RWPE1 (cell line): ENCODE measurements at regions not wholly inside any gene's neighbourhood (a gene's known extent, or its start where the extent isn't known, plus 50 kb on each side); places are given as distances from the start of the nearest gene placed in this dataset.
"Not testable (repeated sequence)": the region's sequence is repeated elsewhere in the genome, so short reads cannot be mapped to it uniquely, and the experiment has no call there.

Experiments used
- CTCF ChIA-PET: fragments of 350-600 bp; sonication (Branson Sonifier 250); formaldehyde crosslinking; extraction: SDS; loops from one replicate; lab custom pipeline; 2021; lab: Yijun Ruan, JAX
- POLR2A ChIA-PET: fragments of 400-600 bp; formaldehyde crosslinking; extraction: SDS; loops from one replicate; lab custom pipeline; 2020; ENCODE audit warnings: antibody characterized with exemption; ENCODE audit not compliant: low non-redundant PET; lab: Yijun Ruan, JAX
- DNase-seq: peaks from one replicate; pipeline ENCODE4 v3.0.0; 2012; ENCODE audit warnings: low spot score
- H3K27ac ChIP-seq: fragments of 450-650 bp; 2 replicates; pipeline ENCODE4 v1.5.1; 2017

- CTCF ChIA-PET, H3K27ac ChIP-seq, DNase-seq, POLR2A ChIA-PET: not testable (repeated sequence)
These were observed 651.4 kb downstream of the PCDH11X start for GRCh38 chrX:92430574-92430973.

- DNase-seq, POLR2A ChIA-PET, CTCF ChIA-PET, H3K27ac ChIP-seq: not testable (repeated sequence)
These were observed 681.4 kb downstream of the PCDH11X start for GRCh38 chrX:92460539-92460938.

GRCh38 chrX:92480165-92480564 lies 701.0 kb downstream of the PCDH11X start:
- H3K27ac ChIP-seq, DNase-seq, CTCF ChIA-PET, POLR2A ChIA-PET: not testable (repeated sequence)

GRCh38 chrX:92485487-92485886 lies 706.3 kb downstream of the PCDH11X start:
- H3K27ac ChIP-seq, POLR2A ChIA-PET, CTCF ChIA-PET, DNase-seq: not testable (repeated sequence)

- DNase-seq, CTCF ChIA-PET, POLR2A ChIA-PET, H3K27ac ChIP-seq: not testable (repeated sequence)
These were observed 736.1 kb downstream of the PCDH11X start for GRCh38 chrX:92515270-92515669.

GRCh38 chrX:92528995-92529394 lies 749.8 kb downstream of the PCDH11X start:
- CTCF ChIA-PET, POLR2A ChIA-PET, DNase-seq, H3K27ac ChIP-seq: not testable (repeated sequence)

GRCh38 chrX:92540461-92540860 lies 761.3 kb downstream of the PCDH11X start:
- CTCF ChIA-PET, DNase-seq, H3K27ac ChIP-seq, POLR2A ChIA-PET: not testable (repeated sequence)

GRCh38 chrX:92558323-92558722 lies 779.1 kb downstream of the PCDH11X start:
- POLR2A ChIA-PET, CTCF ChIA-PET, H3K27ac ChIP-seq, DNase-seq: not testable (repeated sequence)

- H3K27ac ChIP-seq, CTCF ChIA-PET, DNase-seq, POLR2A ChIA-PET: not testable (repeated sequence)
These were observed 779.6 kb downstream of the PCDH11X start for GRCh38 chrX:92558796-92559195.

GRCh38 chrX:92560083-92560482 lies 780.9 kb downstream of the PCDH11X start:
- DNase-seq, result peak; percentile 0
- CTCF ChIA-PET, H3K27ac ChIP-seq, POLR2A ChIA-PET: not testable (repeated sequence)

- H3K27ac ChIP-seq, DNase-seq, CTCF ChIA-PET, POLR2A ChIA-PET: not testable (repeated sequence)
These were observed 791.0 kb downstream of the PCDH11X start for GRCh38 chrX:92570217-92570616.

GRCh38 chrX:92586643-92587042 lies 807.5 kb downstream of the PCDH11X start:
- CTCF ChIA-PET, POLR2A ChIA-PET, H3K27ac ChIP-seq, DNase-seq: not testable (repeated sequence)

GRCh38 chrX:92589676-92590075 lies 810.5 kb downstream of the PCDH11X start:
- POLR2A ChIA-PET, DNase-seq, H3K27ac ChIP-seq, CTCF ChIA-PET: not testable (repeated sequence)

GRCh38 chrX:92590726-92591298 lies 811.6 kb downstream of the PCDH11X start:
- CTCF ChIA-PET, DNase-seq, H3K27ac ChIP-seq, POLR2A ChIA-PET: not testable (repeated sequence)

- H3K27ac ChIP-seq, POLR2A ChIA-PET, CTCF ChIA-PET, DNase-seq: not testable (repeated sequence)
These were observed 832.3 kb downstream of the PCDH11X start for GRCh38 chrX:92611517-92611916.

GRCh38 chrX:92626699-92627098 lies 847.5 kb downstream of the PCDH11X start:
- POLR2A ChIA-PET, CTCF ChIA-PET, DNase-seq, H3K27ac ChIP-seq: not testable (repeated sequence)

- H3K27ac ChIP-seq, DNase-seq, CTCF ChIA-PET, POLR2A ChIA-PET: not testable (repeated sequence)
These were observed 878.4 kb downstream of the PCDH11X start for GRCh38 chrX:92657593-92657992.

GRCh38 chrX:92659743-92660142 lies 880.6 kb downstream of the PCDH11X start:
- DNase-seq, H3K27ac ChIP-seq, POLR2A ChIA-PET, CTCF ChIA-PET: not testable (repeated sequence)
